GM12878 (cell line): ENCODE measurements at regions not wholly inside any gene's neighbourhood (a gene's known extent, or its start where the extent isn't known, plus 50 kb on each side); places are given as distances from the start of the nearest gene placed in this dataset.

ENCODE experiments used
- ATAC-seq: fragments of 200-7000 bp; cut with Tn5 transposase; 3 replicates; pipeline ENCODE4 v1.9.1; 2020; ENCODE audit warnings: mild to moderate bottlenecking, moderate library complexity
- BruUV-seq: library from RNA; stranded (reverse); fragments of 400-500 nt; replicated peaks from 2 replicates; lab custom pipeline; 2021; lab: Mats Ljungman, UMichigan
- CTCF ChIA-PET: fragments of 300-600 bp; sonication (Branson Sonifier 250); formaldehyde crosslinking; extraction: SDS; loops from one replicate; lab custom pipeline; 2021; ENCODE audit warnings: inconsistent platforms; lab: Yijun Ruan, JAX
- POLR2A ChIA-PET: fragments of 350-600 bp; formaldehyde crosslinking; extraction: SDS; loops from one replicate; lab custom pipeline; 2021; ENCODE audit warnings: inconsistent platforms; lab: Charles Lee
- RAD21 ChIA-PET: fragments of 300-600 bp; sonication (Branson Sonifier 250); formaldehyde crosslinking; loops from one replicate; lab custom pipeline; 2023; ENCODE audit warnings: antibody characterized with exemption; ENCODE audit not compliant: unreplicated experiment; lab: Charles Lee
- SMC1A ChIA-PET: fragments of 300-600 bp; sonication (Branson Sonifier 250); formaldehyde crosslinking; loops from one replicate; lab custom pipeline; 2023; ENCODE audit not compliant: unreplicated experiment, uncharacterized antibody; lab: Charles Lee
- DNase-seq: peaks from one replicate; pipeline ENCODE4 v3.0.0-alpha.2; 2011; ENCODE audit warnings: low read depth, low spot score
- FAIRE-seq: peaks from 3 replicates; lab custom pipeline; 2011; peaks lifted over from hg19 to GRCh38; lab: Jason Lieb, UNC
- H2AFZ ChIP-seq: 2 replicates; pipeline ENCODE4 v1.6.0; 2011; ENCODE audit warnings: low read depth, low read length, control low read depth; ENCODE audit not compliant: control insufficient read depth
- H3K27ac ChIP-seq: 2 replicates; pipeline ENCODE4 v1.5.1; 2011; ENCODE audit warnings: control low read depth; ENCODE audit not compliant: control insufficient read depth, insufficient read depth
- H3K27me3 ChIP-seq, 2 experiments: replicated peaks in 1 of 2; 2 replicates each; pipeline versions ENCODE4 v1.6.0 to v1.6.1; 2011; ENCODE audit warnings: low read length in 1 of 2; ENCODE audit not compliant: control insufficient read depth in 2 of 2, insufficient read depth in 2 of 2
- H3K36me3 ChIP-seq, 2 experiments: 2 replicates each; pipeline ENCODE4 v1.5.1; 2011; ENCODE audit warnings: low read length in 1 of 2; ENCODE audit not compliant: control insufficient read depth in 2 of 2, insufficient read depth in 2 of 2
- H3K4me1 ChIP-seq: 2 replicates; pipeline ENCODE4 v1.6.1; 2011; ENCODE audit warnings: mild to moderate bottlenecking, low read length, moderate library complexity, mixed read lengths; ENCODE audit not compliant: control insufficient read depth, insufficient read depth
- H3K4me2 ChIP-seq: 2 replicates; pipeline ENCODE4 v1.6.0; 2011; ENCODE audit warnings: control low read depth; ENCODE audit not compliant: control insufficient read depth, insufficient read depth
- H3K4me3 ChIP-seq: fragments of 200-600 bp; sonication (generic); 2 replicates; pipeline ENCODE4 v1.5.1; 2016
- H3K79me2 ChIP-seq: 2 replicates; pipeline ENCODE4 v1.6.0; 2011; ENCODE audit warnings: low read length; ENCODE audit not compliant: control insufficient read depth, insufficient read depth
- H3K9ac ChIP-seq: 2 replicates; pipeline ENCODE4 v1.8.0; 2011; ENCODE audit warnings: low read length, control low read depth, mixed read lengths; ENCODE audit not compliant: control insufficient read depth, insufficient read depth
- H3K9me3 ChIP-seq: replicated peaks from 3 replicates; pipeline ENCODE4 v1.5.1; 2011; ENCODE audit warnings: mild to moderate bottlenecking, low read length; ENCODE audit not compliant: control insufficient read depth, insufficient read depth
- H4K20me1 ChIP-seq: 2 replicates; pipeline ENCODE4 v1.6.0; 2011; ENCODE audit not compliant: control insufficient read depth, insufficient read depth
- BACH1 ChIP-seq: fragments of 450-650 bp; IDR thresholded peaks from 2 replicates; pipeline ENCODE4 v1.6.1; 2017; ENCODE audit warnings: mild to moderate bottlenecking, borderline replicate concordance
- KAT2A ChIP-seq: conservative IDR thresholded peaks from 2 replicates; pipeline ENCODE4 v1.6.1; 2011; ENCODE audit warnings: low read depth, low read length; ENCODE audit not compliant: control insufficient read depth
- WGBS: methylation state at CpG from one replicate; pipeline ENCODE4 v1.1.6; 2016; ENCODE audit warnings: low lambda C conversion rate; ENCODE audit not compliant: insufficient replicate concordance, insufficient coverage; ENCODE audit errors: missing lambda C conversion rate; 5-methylcytosine and 5-hydroxymethylcytosine counted together
- in situ Hi-C: fragments of 300-500 bp; cut with MboI; formaldehyde crosslinking; loops from 9 replicates; pipeline ENCODE4 v1.14.3; 2018; ENCODE audit warnings: mixed read lengths
- intact Hi-C: fragments of 100-400 bp; cut with micrococcal nuclease; formaldehyde crosslinking; loops from one replicate; pipeline ENCODE4 v1.14.2; 2022; ENCODE audit not compliant: unreplicated experiment
- TF ChIP-seq, protein P1 (sequence below): fragments of 450-650 bp; IDR thresholded peaks from 2 replicates; pipeline ENCODE4 v1.6.1; 2018; ENCODE audit warnings: borderline replicate concordance, mild to moderate bottlenecking; ENCODE audit not compliant: partially characterized antibody

DNA sequence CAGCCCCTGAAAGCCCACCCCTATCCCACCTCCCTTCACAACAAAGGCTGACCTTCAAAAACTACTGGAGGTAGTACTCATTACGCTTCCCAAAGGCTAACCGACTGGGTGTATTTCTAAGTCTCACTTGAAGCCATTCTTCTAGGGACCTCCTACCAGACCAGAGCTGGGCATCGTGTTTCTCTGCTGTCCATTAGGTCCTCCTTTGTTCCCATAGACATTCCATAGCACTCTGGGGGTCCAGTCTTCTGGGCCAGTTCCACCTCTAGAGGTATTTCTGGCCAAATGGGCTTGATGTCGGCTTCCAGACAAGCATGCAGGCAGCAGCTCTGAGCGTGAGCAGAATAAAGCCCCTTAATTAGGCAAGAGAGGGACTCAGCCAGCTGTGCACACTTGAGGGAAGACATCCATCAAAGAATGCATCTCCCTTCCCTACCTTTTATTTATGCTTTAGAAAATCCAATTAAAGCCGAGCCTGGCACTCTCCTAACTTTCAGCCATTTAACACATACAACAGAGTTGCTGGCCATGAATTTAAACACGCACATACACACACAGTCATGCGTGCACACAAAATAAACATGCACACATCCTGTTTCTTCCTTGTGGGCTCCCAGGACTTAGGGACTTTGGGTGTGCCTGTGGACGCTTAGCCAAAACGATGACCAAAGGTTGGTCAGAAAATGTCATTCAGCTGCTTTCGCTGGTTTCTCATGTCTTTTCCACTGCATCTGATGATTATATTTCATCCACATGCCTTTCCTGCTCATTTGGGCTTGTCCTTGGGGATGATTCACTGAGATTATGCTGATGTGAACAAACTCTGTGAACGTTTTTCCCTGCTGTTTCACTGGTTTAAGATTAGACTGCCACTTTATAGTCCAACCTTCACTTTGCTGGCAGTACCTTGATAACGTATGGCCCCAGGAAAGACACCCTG lies 362.0 kb upstream of the NFE2L3 start:
- WGBS, result 52% methylated on average over 13 of the region's 13 CpGs
- H3K79me2 ChIP-seq, result no peaks in the 10 kb centered on the region
- no peak overlapping the region for H3K4me2 ChIP-seq
- H3K9me3 ChIP-seq, result no peaks in the 10 kb centered on the region
- intact Hi-C loops (no loop called here), in situ Hi-C loops (no loop called here)
- H3K36me3 ChIP-seq, result no peaks in the 10 kb centered on the region
- no TSS peak for BruUV-seq
- no peaks in the 10 kb centered on the region for H4K20me1 ChIP-seq
- ATAC-seq (no peak), DNase-seq (no peak), FAIRE-seq (no peak)
- SMC1A ChIA-PET, result no interaction called here
- H3K9ac ChIP-seq, result no peak overlapping the region
- H3K27me3 ChIP-seq, result no peaks in the 10 kb centered on the region; a peak in 1 of 4 replicates
- H3K4me3 ChIP-seq, result no peak overlapping the region
- TF ChIP-seq, protein P1, sequence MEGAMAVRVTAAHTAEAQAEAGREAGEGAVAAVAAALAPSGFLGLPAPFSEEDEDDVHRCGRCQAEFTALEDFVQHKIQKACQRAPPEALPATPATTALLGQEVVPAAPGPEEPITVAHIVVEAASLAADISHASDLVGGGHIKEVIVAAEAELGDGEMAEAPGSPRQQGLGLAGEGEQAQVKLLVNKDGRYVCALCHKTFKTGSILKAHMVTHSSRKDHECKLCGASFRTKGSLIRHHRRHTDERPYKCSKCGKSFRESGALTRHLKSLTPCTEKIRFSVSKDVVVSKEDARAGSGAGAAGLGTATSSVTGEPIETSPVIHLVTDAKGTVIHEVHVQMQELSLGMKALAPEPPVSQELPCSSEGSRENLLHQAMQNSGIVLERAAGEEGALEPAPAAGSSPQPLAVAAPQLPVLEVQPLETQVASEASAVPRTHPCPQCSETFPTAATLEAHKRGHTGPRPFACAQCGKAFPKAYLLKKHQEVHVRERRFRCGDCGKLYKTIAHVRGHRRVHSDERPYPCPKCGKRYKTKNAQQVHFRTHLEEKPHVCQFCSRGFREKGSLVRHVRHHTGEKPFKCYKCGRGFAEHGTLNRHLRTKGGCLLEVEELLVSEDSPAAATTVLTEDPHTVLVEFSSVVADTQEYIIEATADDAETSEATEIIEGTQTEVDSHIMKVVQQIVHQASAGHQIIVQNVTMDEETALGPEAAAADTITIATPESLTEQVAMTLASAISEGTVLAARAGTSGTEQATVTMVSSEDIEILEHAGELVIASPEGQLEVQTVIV, result no peak
- TF ChIP-seq BACH1, result no peak
- TF ChIP-seq KAT2A, result no peak
- H3K4me1 ChIP-seq, result no peaks in the 10 kb centered on the region
- H3K27ac ChIP-seq, result no peak overlapping the region
- POLR2A ChIA-PET, result interaction anchor here (0.5 kb wide), 1 partner anchor 541 kb away, joined by 3 read pairs; no protein-coding TSS in a partner anchor
- no peak overlapping the region for H2AFZ ChIP-seq
- CTCF ChIA-PET, result no interaction called here
- RAD21 ChIA-PET, result no interaction called here
